Naive thymus-derived CD4-positive, alpha-beta T cell (primary cell): ENCODE measurements at regions not wholly inside any gene's neighbourhood (a gene's known extent, or its start where the extent isn't known, plus 50 kb on each side); places are given as distances from the start of the nearest gene placed in this dataset.

Experiments used
- ATAC-seq: fragments of 150-1000 bp; cut with Tn5 transposase; 2 replicates; pipeline ENCODE4 v1.10.0; 2021; ENCODE audit warnings: mild to moderate bottlenecking, moderate library complexity
- CTCF ChIA-PET: fragments of 350-600 bp; sonication (Branson Sonifier 250); formaldehyde crosslinking; loops from one replicate; lab custom pipeline; 2021; ENCODE audit warnings: antibody characterized with exemption; lab: Charles Lee
- POLR2A ChIA-PET: fragments of 350-600 bp; sonication (Branson Sonifier 250); formaldehyde crosslinking; loops from one replicate; lab custom pipeline; 2021; ENCODE audit warnings: antibody characterized with exemption, inconsistent platforms; lab: Charles Lee
- DNase-seq, 9 donors: peaks; one replicate each; pipeline versions ENCODE4 v3.0.0 to v3.0.0-alpha.2; 2020 to 2022; ENCODE audit warnings: mixed read lengths in 1 of 9
- H3K27ac ChIP-seq: one replicate; pipeline ENCODE4 v1.7.0; 2013; ENCODE audit warnings: mild to moderate bottlenecking, low read depth, low read length, moderate library complexity
- H3K27me3 ChIP-seq, 2 donors: one replicate each; pipeline ENCODE4 v1.7.0; 2013; ENCODE audit warnings: low read length in 2 of 2, mild to moderate bottlenecking in 2 of 2, moderate library complexity in 2 of 2; ENCODE audit not compliant: control insufficient read depth in 2 of 2, insufficient read depth in 2 of 2
- H3K36me3 ChIP-seq, 3 experiments: 1 replicate in 2 of 3; 2 replicates in 1 of 3; pipeline ENCODE4 v1.7.0; 2013; ENCODE audit warnings: low read length in 3 of 3, mild to moderate bottlenecking in 3 of 3, moderate library complexity in 1 of 3; ENCODE audit not compliant: insufficient read depth in 3 of 3, control insufficient read depth in 2 of 3
- H3K4me1 ChIP-seq, 2 donors: one replicate each; pipeline ENCODE4 v1.7.0; 2013; ENCODE audit warnings: low read length in 2 of 2, mild to moderate bottlenecking in 2 of 2, moderate library complexity in 1 of 2; ENCODE audit not compliant: control insufficient read depth in 2 of 2, insufficient read depth in 2 of 2
- H3K4me3 ChIP-seq: 2 replicates; pipeline ENCODE4 v1.7.0; 2013; ENCODE audit warnings: mild to moderate bottlenecking, low read length
- H3K9me3 ChIP-seq, 3 experiments: 1 replicate in 2 of 3; 2 replicates in 1 of 3; pipeline ENCODE4 v1.7.0; 2013; ENCODE audit warnings: low read length in 3 of 3; ENCODE audit not compliant: control insufficient read depth in 2 of 3
- H3K27ac Mint-ChIP-seq, 9 donors: one replicate each; pipeline ENCODE4 v1.8.0; 2020 to 2022; ENCODE audit warnings: mixed read lengths in 9 of 9, mild to moderate bottlenecking in 8 of 9, moderate library complexity in 5 of 9, inconsistent platforms in 2 of 9
- H3K27me3 Mint-ChIP-seq, 5 donors: one replicate each; pipeline ENCODE4 v1.8.0; 2021 to 2022; ENCODE audit warnings: mixed read lengths in 5 of 5, mild to moderate bottlenecking in 1 of 5
- H3K36me3 Mint-ChIP-seq, 5 donors: one replicate each; pipeline ENCODE4 v1.8.0; 2020 to 2022; ENCODE audit warnings: mixed read lengths in 5 of 5, mild to moderate bottlenecking in 3 of 5, inconsistent platforms in 1 of 5
- H3K4me1 Mint-ChIP-seq, 7 donors: one replicate each; pipeline ENCODE4 v1.8.0; 2020 to 2022; ENCODE audit warnings: mixed read lengths in 7 of 7, mild to moderate bottlenecking in 3 of 7, inconsistent platforms in 1 of 7
- H3K4me3 Mint-ChIP-seq, 10 donors: one replicate each; pipeline ENCODE4 v1.8.0; 2020 to 2022; ENCODE audit warnings: mild to moderate bottlenecking in 10 of 10, mixed read lengths in 10 of 10, moderate library complexity in 6 of 10, inconsistent platforms in 2 of 10
- H3K9me3 Mint-ChIP-seq, 11 donors: one replicate each; pipeline ENCODE4 v1.8.0; 2020 to 2022; ENCODE audit warnings: mixed read lengths in 11 of 11, mild to moderate bottlenecking in 4 of 11, inconsistent platforms in 1 of 11, moderate library complexity in 1 of 11
- intact Hi-C, 2 donors: fragments of 100-400 bp; cut with micrococcal nuclease; formaldehyde crosslinking; loops; one replicate each; pipeline ENCODE4 v1.15.1; 2023

- no peak overlapping the region for H3K4me3 ChIP-seq
- H3K36me3 Mint-ChIP-seq: peaks cover 0 to 44% (median 10%) of the 10 kb centered on the region in 5 donors
- H3K36me3 ChIP-seq: no peaks in the 10 kb centered on the region
- no peak overlapping the region for H3K27ac ChIP-seq
- CTCF ChIA-PET: interaction anchor here (1.3 kb wide), 1 partner anchor 9 kb away, joined by 3 read pairs; no protein-coding TSS in a partner anchor
- H3K4me3 Mint-ChIP-seq: peak overlapping the region in 2 of 10 donors; percentile 5 to 24
- intact Hi-C loops: no loop called here
- peak overlapping the region in 2 of 9 donors; percentile 16 to 69 for H3K27ac Mint-ChIP-seq
- H3K4me1 Mint-ChIP-seq: peaks cover 45 to 82% (median 77%) of the 10 kb centered on the region in 7 donors
- no peaks in the 10 kb centered on the region for H3K27me3 ChIP-seq
- DNase-seq (no peak), ATAC-seq (peak; percentile 45)
- POLR2A ChIA-PET: interaction anchor here (0.6 to 1.5 kb wide), 2 partner anchors 21 to 22 kb away, joined by 3 read pairs; no protein-coding TSS in a partner anchor
- H3K4me1 ChIP-seq: peaks cover 14 to 40% of the 10 kb centered on the region in 2 donors
- H3K9me3 Mint-ChIP-seq: peaks cover 3 to 29% (median 14%) of the 10 kb centered on the region in 11 donors
- H3K9me3 ChIP-seq: no peaks in the 10 kb centered on the region
- no peaks in the 10 kb centered on the region for H3K27me3 Mint-ChIP-seq
Observed at GRCh38 chr5:56608217-56608925, 207.0 kb upstream of the MAP3K1 start.

GRCh38 chr5:56607551-56607950 lies 207.8 kb upstream of the MAP3K1 start:
- ATAC-seq: no peak
- DNase-seq: no peak
- CTCF ChIA-PET: interaction anchor here (1.3 kb wide), 1 partner anchor 9 kb away, joined by 3 read pairs; no protein-coding TSS in a partner anchor
- H3K9me3 ChIP-seq: no peaks in the 10 kb centered on the region
- H3K27me3 Mint-ChIP-seq: no peaks in the 10 kb centered on the region
- H3K4me3 Mint-ChIP-seq: peak overlapping the region in 3 of 10 donors; percentile 24 to 34 (median 32)
- no peaks in the 10 kb centered on the region for H3K36me3 ChIP-seq
- no peaks in the 10 kb centered on the region for H3K27me3 ChIP-seq
- POLR2A ChIA-PET: interaction anchor here (0.6 to 1.5 kb wide), 2 partner anchors 20 to 22 kb away, joined by 3 read pairs; no protein-coding TSS in a partner anchor
- H3K9me3 Mint-ChIP-seq: peaks cover 3 to 25% (median 12%) of the 10 kb centered on the region in 11 donors
- intact Hi-C loops: no loop called here
- H3K27ac ChIP-seq: no peak overlapping the region
- H3K27ac Mint-ChIP-seq: peak overlapping the region in 7 of 9 donors; percentile 30 to 79 (median 62)
- no peak overlapping the region for H3K4me3 ChIP-seq
- H3K4me1 ChIP-seq: peaks cover 9 to 32% of the 10 kb centered on the region in 2 donors
- peaks cover 39 to 79% (median 74%) of the 10 kb centered on the region in 7 donors for H3K4me1 Mint-ChIP-seq
- peaks cover 0 to 45% (median 10%) of the 10 kb centered on the region in 5 donors for H3K36me3 Mint-ChIP-seq

DNA sequence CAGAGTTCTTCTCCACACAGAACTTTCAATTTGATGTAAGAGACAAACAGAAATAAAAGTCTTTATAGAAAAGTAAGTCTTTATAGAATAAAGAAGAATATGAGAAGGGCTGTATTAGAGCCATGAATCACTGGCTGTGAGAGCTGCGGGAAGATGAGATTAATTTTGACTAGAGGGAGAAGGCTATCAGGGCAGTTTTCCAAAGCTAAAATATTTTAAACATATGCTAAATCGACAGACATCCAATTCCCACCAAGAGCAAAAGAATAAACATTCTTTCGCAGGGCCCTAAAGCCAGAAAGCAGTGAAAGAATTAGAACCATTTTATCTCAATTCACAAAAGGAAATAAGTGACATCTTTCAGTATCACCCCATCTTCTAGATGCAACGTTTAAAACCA lies 208.3 kb upstream of the MAP3K1 start:
- Mint-ChIP-seq H3K27ac (peak overlapping the region in 5 of 9 donors; percentile 1 to 77 (median 32)), H3K4me1 (peaks cover 35 to 78% (median 75%) of the 10 kb centered on the region in 7 donors), H3K9me3 (peaks cover 3 to 24% (median 12%) of the 10 kb centered on the region in 11 donors), H3K36me3 (peaks cover 0 to 42% (median 10%) of the 10 kb centered on the region in 5 donors), H3K27me3 (no peaks in the 10 kb centered on the region), H3K4me3 (peak overlapping the region in 2 of 10 donors; percentile 24 to 34)
- Histone ChIP-seq H3K4me3 (no peak overlapping the region), H3K27ac (no peak overlapping the region), H3K4me1 (peaks cover 9 to 27% of the 10 kb centered on the region in 2 donors), H3K36me3 (no peaks in the 10 kb centered on the region), H3K9me3 (no peaks in the 10 kb centered on the region), H3K27me3 (no peaks in the 10 kb centered on the region)
- ATAC-seq (no peak), DNase-seq (no peak)
- ChIA-PET POLR2A (interaction anchor here (1.5 to 2.1 kb wide), 2 partner anchors 10 to 21 kb away, joined by 3 to 8 read pairs; no protein-coding TSS in a partner anchor), CTCF (interaction anchor here (1.3 kb wide), 1 partner anchor 10 kb away, joined by 3 read pairs; no protein-coding TSS in a partner anchor)
- intact Hi-C loops: no loop called here

DNA sequence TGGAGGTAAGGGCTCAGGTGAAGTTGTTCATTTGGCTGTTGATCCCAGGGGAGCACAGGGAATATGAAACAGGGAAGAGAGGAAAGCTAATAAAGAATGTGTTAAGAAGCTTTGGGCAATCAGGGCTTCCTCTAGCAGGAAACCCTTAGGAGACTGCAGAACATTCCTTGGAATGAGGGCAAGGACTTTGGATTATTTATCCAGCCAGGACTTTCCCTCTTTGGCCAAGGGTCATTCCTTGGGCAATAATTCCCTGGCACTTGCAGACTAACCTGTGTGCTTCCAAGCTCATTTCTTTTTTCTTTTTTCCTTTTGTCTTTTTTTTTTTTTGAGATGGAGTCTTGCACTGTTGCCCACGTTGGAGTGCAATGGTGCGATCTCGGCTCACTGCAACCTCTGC lies 209.2 kb upstream of the MAP3K1 start:
- Histone ChIP-seq H3K36me3 (no peaks in the 10 kb centered on the region), H3K9me3 (no peaks in the 10 kb centered on the region), H3K27ac (no peak overlapping the region), H3K4me3 (no peak overlapping the region), H3K27me3 (no peaks in the 10 kb centered on the region), H3K4me1 (peaks cover 8 to 22% of the 10 kb centered on the region in 2 donors)
- Mint-ChIP-seq H3K4me1 (peaks cover 30 to 78% (median 70%) of the 10 kb centered on the region in 7 donors), H3K27ac (peak overlapping the region in 2 of 9 donors; percentile 9 to 46), H3K4me3 (no peak overlapping the region), H3K27me3 (no peaks in the 10 kb centered on the region), H3K9me3 (peaks cover 0 to 17% (median 7%) of the 10 kb centered on the region in 11 donors), H3K36me3 (peaks cover 0 to 35% (median 4%) of the 10 kb centered on the region in 5 donors)
- CTCF ChIA-PET: no interaction called here
- intact Hi-C loops: no loop called here
- POLR2A ChIA-PET: interaction anchor here (0.6 to 2.1 kb wide), 3 partner anchors 10 to 26 kb away, joined by 3 to 8 read pairs (median 3); no protein-coding TSS in a partner anchor
- DNase-seq: no peak
- no peak for ATAC-seq

GRCh38 chr5:56605231-56605630 lies 210.1 kb upstream of the MAP3K1 start:
- ATAC-seq: no peak
- Histone ChIP-seq H3K27me3 (no peaks in the 10 kb centered on the region), H3K4me1 (peaks cover 0 to 15% of the 10 kb centered on the region in 2 donors), H3K36me3 (no peaks in the 10 kb centered on the region), H3K9me3 (no peaks in the 10 kb centered on the region), H3K4me3 (no peak overlapping the region), H3K27ac (no peak overlapping the region)
- ChIA-PET CTCF (interaction anchor here (0.6 to 0.8 kb wide), 2 partner anchors 39 to 114 kb away, joined by 3 read pairs; no protein-coding TSS in a partner anchor), POLR2A (interaction anchor here (1.1 to 2.1 kb wide), 3 partner anchors 9 to 41 kb away, joined by 3 to 8 read pairs (median 3); no protein-coding TSS in a partner anchor)
- Mint-ChIP-seq H3K27me3 (no peaks in the 10 kb centered on the region), H3K9me3 (peaks cover 0 to 7% (median 0%) of the 10 kb centered on the region in 11 donors), H3K27ac (peak overlapping the region in 6 of 9 donors; percentile 5 to 46 (median 21)), H3K4me3 (no peak overlapping the region), H3K4me1 (peaks cover 28 to 75% (median 69%) of the 10 kb centered on the region in 7 donors), H3K36me3 (peaks cover 0 to 33% (median 0%) of the 10 kb centered on the region in 5 donors)
- DNase-seq: no peak
- intact Hi-C loops: no loop called here

- intact Hi-C loops: no loop called here
- H3K36me3 ChIP-seq: no peaks in the 10 kb centered on the region
- POLR2A ChIA-PET: no interaction called here
- H3K27me3 Mint-ChIP-seq: no peaks in the 10 kb centered on the region
- ATAC-seq (no peak), DNase-seq (no peak)
- H3K4me1 ChIP-seq: no peaks in the 10 kb centered on the region
- H3K4me1 Mint-ChIP-seq: peaks cover 15 to 58% (median 48%) of the 10 kb centered on the region in 7 donors
- no peaks in the 10 kb centered on the region for H3K9me3 Mint-ChIP-seq
- no peak overlapping the region for H3K27ac ChIP-seq
- CTCF ChIA-PET: no interaction called here
- H3K4me3 Mint-ChIP-seq: no peak overlapping the region
- H3K27ac Mint-ChIP-seq: no peak overlapping the region
- H3K27me3 ChIP-seq: no peaks in the 10 kb centered on the region
- no peaks in the 10 kb centered on the region for H3K9me3 ChIP-seq
- H3K4me3 ChIP-seq: no peak overlapping the region
- peaks cover 0 to 18% (median 0%) of the 10 kb centered on the region in 5 donors for H3K36me3 Mint-ChIP-seq
Observed at GRCh38 chr5:56601641-56602071, 213.7 kb upstream of the MAP3K1 start.
